ENCODE measurements at regions not wholly inside any gene's neighbourhood (a gene's known extent, or its start where the extent isn't known, plus 50 kb on each side); places are given as distances from the start of the nearest gene placed in this dataset.

DNA sequence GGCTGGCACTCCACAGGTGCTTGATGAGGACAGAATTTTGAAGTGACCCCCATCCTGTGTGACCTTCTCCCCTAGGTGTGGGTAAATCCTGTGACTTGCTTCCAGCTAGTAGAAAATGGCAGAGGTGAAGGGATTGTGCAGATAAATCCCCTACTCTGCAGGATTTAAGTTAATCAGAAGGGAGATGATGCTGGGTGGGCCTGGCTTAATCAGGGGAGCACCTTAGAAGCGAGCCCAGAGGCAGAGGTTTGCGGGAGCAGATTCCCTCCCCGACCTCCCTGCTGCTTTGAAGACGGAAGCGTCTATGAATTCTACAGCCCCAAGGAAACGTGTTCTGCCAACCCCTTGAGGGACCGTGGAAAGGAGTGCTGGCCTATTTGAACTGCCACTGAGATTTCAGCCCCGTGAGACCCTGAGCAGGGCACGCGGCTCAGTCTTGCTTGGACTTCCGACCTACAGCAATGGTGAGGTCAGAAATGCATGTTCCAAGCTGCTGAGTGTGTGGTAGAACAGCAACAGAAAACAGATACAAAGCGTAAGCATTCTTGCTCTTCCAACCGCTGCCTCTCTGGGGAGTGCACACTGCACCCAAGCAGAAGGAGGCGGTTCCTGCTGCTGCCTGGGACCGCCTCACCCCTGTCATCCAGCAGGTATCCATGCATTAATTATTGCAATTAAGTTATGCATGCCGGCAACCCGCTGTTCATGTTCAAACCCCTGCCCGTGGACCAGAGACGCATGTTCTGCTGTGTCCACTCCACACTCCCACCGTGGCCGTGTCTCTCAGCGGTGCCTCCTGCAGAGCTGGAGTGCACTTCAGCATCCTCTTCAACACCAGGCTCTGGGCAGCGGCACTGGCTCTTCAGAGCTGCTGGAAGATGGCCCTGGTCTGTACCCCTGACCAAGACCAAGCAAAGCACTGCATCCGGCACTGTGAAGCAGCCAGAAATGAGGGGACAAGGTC lies 54.6 kb upstream of the RXRA start:
- TF ChIP-seq, protein P1, sequence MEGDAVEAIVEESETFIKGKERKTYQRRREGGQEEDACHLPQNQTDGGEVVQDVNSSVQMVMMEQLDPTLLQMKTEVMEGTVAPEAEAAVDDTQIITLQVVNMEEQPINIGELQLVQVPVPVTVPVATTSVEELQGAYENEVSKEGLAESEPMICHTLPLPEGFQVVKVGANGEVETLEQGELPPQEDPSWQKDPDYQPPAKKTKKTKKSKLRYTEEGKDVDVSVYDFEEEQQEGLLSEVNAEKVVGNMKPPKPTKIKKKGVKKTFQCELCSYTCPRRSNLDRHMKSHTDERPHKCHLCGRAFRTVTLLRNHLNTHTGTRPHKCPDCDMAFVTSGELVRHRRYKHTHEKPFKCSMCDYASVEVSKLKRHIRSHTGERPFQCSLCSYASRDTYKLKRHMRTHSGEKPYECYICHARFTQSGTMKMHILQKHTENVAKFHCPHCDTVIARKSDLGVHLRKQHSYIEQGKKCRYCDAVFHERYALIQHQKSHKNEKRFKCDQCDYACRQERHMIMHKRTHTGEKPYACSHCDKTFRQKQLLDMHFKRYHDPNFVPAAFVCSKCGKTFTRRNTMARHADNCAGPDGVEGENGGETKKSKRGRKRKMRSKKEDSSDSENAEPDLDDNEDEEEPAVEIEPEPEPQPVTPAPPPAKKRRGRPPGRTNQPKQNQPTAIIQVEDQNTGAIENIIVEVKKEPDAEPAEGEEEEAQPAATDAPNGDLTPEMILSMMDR (IDR thresholded peaks at IDR 0.05): no peak
- no peak for TF ChIP-seq POLR2A (IDR thresholded peaks at IDR 0.05)

Data from heart left ventricle (tissue), 13 donors.